Nephron (organoid): ENCODE measurements at regions not wholly inside any gene's neighbourhood (a gene's known extent, or its start where the extent isn't known, plus 50 kb on each side); places are given as distances from the start of the nearest gene placed in this dataset.

ENCODE experiments used
- H3K27ac Mint-ChIP-seq, 3 experiments: 2 replicates each; pipeline ENCODE4 v1.8.0; 2020; ENCODE audit warnings: mixed read lengths in 3 of 3, mild to moderate bottlenecking in 2 of 3, moderate library complexity in 1 of 3
- H3K27me3 Mint-ChIP-seq: 2 replicates; pipeline ENCODE4 v1.8.0; 2021; ENCODE audit warnings: low read depth, mild to moderate bottlenecking, moderate library complexity, mixed read lengths
- H3K36me3 Mint-ChIP-seq: 2 replicates; pipeline ENCODE4 v1.8.0; 2020; ENCODE audit warnings: low read depth, mixed read lengths
- H3K4me1 Mint-ChIP-seq: 2 replicates; pipeline ENCODE4 v1.8.0; 2020; ENCODE audit warnings: mixed read lengths
- H3K4me3 Mint-ChIP-seq, 3 experiments: 2 replicates each; pipeline ENCODE4 v1.8.0; 2020; ENCODE audit warnings: mild to moderate bottlenecking in 3 of 3, mixed read lengths in 3 of 3, moderate library complexity in 2 of 3
- H3K9me3 Mint-ChIP-seq: 2 replicates; pipeline ENCODE4 v1.8.0; 2020; ENCODE audit warnings: mixed read lengths
- CTCF ChIP-seq, 3 experiments: fragments of 200-600 bp; sonication (generic); IDR thresholded peaks; one replicate each; pipeline ENCODE4 v1.5.0; 2021; ENCODE audit warnings: antibody characterized with exemption in 3 of 3; ENCODE audit not compliant: unreplicated experiment in 3 of 3

- TF ChIP-seq CTCF (IDR thresholded peaks at IDR 0.05; ENCODE audit: unreplicated experiment in 3 of 3): no peak
- Mint-ChIP-seq H3K36me3 (no peaks in the 10 kb centered on the region), H3K4me1 (peaks cover 41% of the 10 kb centered on the region), H3K9me3 (no peaks in the 10 kb centered on the region), H3K4me3 (no peak overlapping the region), H3K27ac (peak overlapping the region; percentile 71 to 93 (median 81)), H3K27me3 (no peaks in the 10 kb centered on the region)
Observed at GRCh38 chr13:50200569-50200968, 185.3 kb downstream of the KCNRG start.

DNA sequence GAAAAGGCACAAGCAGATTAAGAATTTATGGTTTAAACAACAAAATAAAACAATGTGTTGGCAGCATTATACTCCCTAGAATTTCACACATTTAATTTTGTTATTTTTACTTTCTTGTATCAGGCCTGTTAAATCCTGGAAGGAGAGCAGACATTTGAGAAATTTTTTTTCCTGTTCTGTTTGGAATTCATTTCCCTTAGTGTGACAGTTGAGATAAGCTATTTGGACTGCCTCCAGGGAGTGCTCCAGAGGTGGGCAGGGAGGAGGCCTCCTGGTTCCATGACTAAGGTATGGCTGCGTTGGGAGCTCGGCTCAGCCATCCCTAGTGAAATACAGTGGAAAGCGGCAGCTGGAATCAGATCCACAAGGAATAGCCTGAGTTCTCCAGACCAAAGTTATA lies 185.7 kb downstream of the KCNRG start:
- TF ChIP-seq CTCF (IDR thresholded peaks at IDR 0.05; ENCODE audit: unreplicated experiment in 3 of 3): no peak
- H3K36me3 Mint-ChIP-seq: no peaks in the 10 kb centered on the region
- H3K4me3 Mint-ChIP-seq: no peak overlapping the region
- no peaks in the 10 kb centered on the region for H3K27me3 Mint-ChIP-seq
- H3K4me1 Mint-ChIP-seq: peaks cover 41% of the 10 kb centered on the region
- H3K27ac Mint-ChIP-seq: peak overlapping the region; percentile 71 to 93 (median 81)
- no peaks in the 10 kb centered on the region for H3K9me3 Mint-ChIP-seq

DNA sequence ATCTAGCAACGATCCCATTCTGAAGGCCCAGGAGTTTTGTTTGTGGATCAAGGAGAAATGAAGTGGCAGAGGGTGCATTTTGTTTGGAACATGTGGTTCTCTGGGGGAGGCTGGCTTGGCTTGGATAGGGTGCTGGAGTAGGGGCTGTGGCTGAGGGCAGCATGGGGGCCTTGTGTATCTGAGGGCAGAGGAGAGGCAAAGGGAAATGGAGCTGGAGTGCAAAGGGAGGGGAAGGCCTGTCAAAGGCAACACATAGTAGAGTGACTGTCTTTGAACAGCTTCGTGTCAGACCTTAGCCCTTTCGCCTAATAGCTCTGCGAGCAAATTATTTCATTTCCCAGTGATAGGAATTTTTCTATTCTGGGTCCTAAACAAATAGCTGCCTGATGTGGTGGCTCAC lies 187.2 kb downstream of the KCNRG start:
- Mint-ChIP-seq H3K4me3 (peak overlapping the region in 2 of 3 experiments; percentile 29 to 31), H3K9me3 (no peaks in the 10 kb centered on the region), H3K27ac (peak overlapping the region; percentile 62 to 81 (median 71)), H3K27me3 (no peaks in the 10 kb centered on the region), H3K36me3 (no peaks in the 10 kb centered on the region), H3K4me1 (peaks cover 41% of the 10 kb centered on the region)
- TF ChIP-seq CTCF (IDR thresholded peaks at IDR 0.05; ENCODE audit: unreplicated experiment in 3 of 3): no peak

DNA sequence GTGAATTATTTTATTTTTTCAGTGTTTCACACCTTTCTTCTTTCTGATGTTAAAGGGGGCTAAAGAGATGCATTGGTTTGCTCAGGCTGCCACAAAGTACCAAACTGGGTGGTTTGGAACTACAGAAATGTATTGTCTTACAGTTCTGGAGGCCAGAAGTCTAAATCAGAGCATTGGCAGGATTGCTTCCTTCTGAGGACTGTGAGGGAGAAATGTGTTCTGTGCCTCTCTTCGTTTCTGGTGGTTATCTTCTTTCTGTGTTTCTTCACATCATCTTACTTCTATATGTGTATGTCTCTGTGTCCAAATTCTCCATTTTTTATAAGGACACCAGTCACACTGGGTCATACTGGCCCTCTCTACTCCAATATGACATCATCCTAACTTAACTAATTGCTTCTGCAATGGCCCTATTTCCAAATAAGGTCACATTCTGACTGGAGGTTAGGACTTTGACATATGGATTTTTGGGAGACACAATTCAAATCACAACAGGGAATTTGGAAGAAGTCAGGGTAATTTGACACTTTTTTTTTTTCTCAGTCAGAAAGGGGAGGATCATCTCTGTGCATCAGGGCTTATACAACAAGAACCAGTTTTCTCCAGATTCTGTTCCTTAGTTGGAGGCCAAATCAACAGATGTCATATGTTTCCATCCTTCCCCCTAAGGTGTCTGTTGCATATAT lies 188.2 kb downstream of the KCNRG start:
- no peaks in the 10 kb centered on the region for H3K36me3 Mint-ChIP-seq

DNA sequence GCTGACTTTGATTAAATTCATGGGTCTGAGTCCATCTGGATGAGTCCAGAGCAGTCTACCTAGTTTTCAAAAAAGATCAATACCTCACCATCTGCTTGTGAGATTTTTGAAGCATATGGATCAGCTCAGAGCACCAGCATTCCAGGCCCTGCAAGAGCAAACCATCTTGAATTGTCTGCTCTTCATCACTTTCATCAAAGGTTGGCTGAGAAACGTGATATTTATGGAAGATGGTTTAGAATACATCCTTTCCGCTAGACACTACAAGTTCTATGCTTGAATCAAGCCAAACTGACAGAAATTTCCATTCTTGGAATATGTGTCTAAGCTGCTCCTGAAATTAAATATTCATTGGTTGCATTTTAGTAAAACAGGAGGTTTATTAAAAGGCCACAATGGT lies 190.3 kb downstream of the KCNRG start:
- Mint-ChIP-seq H3K36me3 (no peaks in the 10 kb centered on the region), H3K27me3 (no peaks in the 10 kb centered on the region), H3K27ac (no peak overlapping the region), H3K9me3 (no peaks in the 10 kb centered on the region), H3K4me1 (peaks cover 44% of the 10 kb centered on the region), H3K4me3 (no peak overlapping the region)
- TF ChIP-seq CTCF (IDR thresholded peaks at IDR 0.05; ENCODE audit: unreplicated experiment in 3 of 3): no peak

More for the DNA sequence above, 188.2 kb downstream of the KCNRG start:
- Mint-ChIP-seq H3K9me3 (no peaks in the 10 kb centered on the region), H3K4me3 (no peak overlapping the region), H3K27me3 (no peaks in the 10 kb centered on the region), H3K27ac (peak overlapping the region; percentile 43 to 80 (median 71)), H3K4me1 (peaks cover 39% of the 10 kb centered on the region)
- TF ChIP-seq CTCF (IDR thresholded peaks at IDR 0.05; ENCODE audit: unreplicated experiment in 3 of 3): no peak

- Mint-ChIP-seq H3K27ac (peak overlapping the region; percentile 75 to 94 (median 85)), H3K27me3 (no peaks in the 10 kb centered on the region), H3K9me3 (peaks cover 16% of the 10 kb centered on the region), H3K36me3 (peaks cover 19% of the 10 kb centered on the region), H3K4me1 (peaks cover 20% of the 10 kb centered on the region), H3K4me3 (peak overlapping the region; percentile 18 to 62 (median 55))
- no peak for TF ChIP-seq CTCF (IDR thresholded peaks at IDR 0.05; ENCODE audit: unreplicated experiment in 3 of 3)
Observed at GRCh38 chr13:50208826-50209335, 193.6 kb downstream of the KCNRG start.
